GM12878 (cell line): ENCODE measurements at regions not wholly inside any gene's neighbourhood (a gene's known extent, or its start where the extent isn't known, plus 50 kb on each side); places are given as distances from the start of the nearest gene placed in this dataset.
"Not testable (repeated sequence)": the region's sequence is repeated elsewhere in the genome, so short reads cannot be mapped to it uniquely, and the experiment has no call there.

Experiments
- ATAC-seq: fragments of 200-7000 bp; cut with Tn5 transposase; 3 replicates; pipeline ENCODE4 v1.9.1; 2020; ENCODE audit warnings: mild to moderate bottlenecking, moderate library complexity
- BruUV-seq: library from RNA; stranded (reverse); fragments of 400-500 nt; replicated peaks from 2 replicates; lab custom pipeline; 2021; lab: Mats Ljungman, UMichigan
- CTCF ChIA-PET: fragments of 300-600 bp; sonication (Branson Sonifier 250); formaldehyde crosslinking; extraction: SDS; loops from one replicate; lab custom pipeline; 2021; ENCODE audit warnings: inconsistent platforms; lab: Yijun Ruan, JAX
- POLR2A ChIA-PET: fragments of 350-600 bp; formaldehyde crosslinking; extraction: SDS; loops from one replicate; lab custom pipeline; 2021; ENCODE audit warnings: inconsistent platforms; lab: Charles Lee
- RAD21 ChIA-PET: fragments of 300-600 bp; sonication (Branson Sonifier 250); formaldehyde crosslinking; loops from one replicate; lab custom pipeline; 2023; ENCODE audit warnings: antibody characterized with exemption; ENCODE audit not compliant: unreplicated experiment; lab: Charles Lee
- SMC1A ChIA-PET: fragments of 300-600 bp; sonication (Branson Sonifier 250); formaldehyde crosslinking; loops from one replicate; lab custom pipeline; 2023; ENCODE audit not compliant: unreplicated experiment, uncharacterized antibody; lab: Charles Lee
- DNase-seq: peaks from one replicate; pipeline ENCODE4 v3.0.0-alpha.2; 2011; ENCODE audit warnings: low read depth, low spot score
- FAIRE-seq: peaks from 3 replicates; lab custom pipeline; 2011; peaks lifted over from hg19 to GRCh38; lab: Jason Lieb, UNC
- H2AFZ ChIP-seq: 2 replicates; pipeline ENCODE4 v1.6.0; 2011; ENCODE audit warnings: low read depth, low read length, control low read depth; ENCODE audit not compliant: control insufficient read depth
- H3K27ac ChIP-seq: 2 replicates; pipeline ENCODE4 v1.5.1; 2011; ENCODE audit warnings: control low read depth; ENCODE audit not compliant: control insufficient read depth, insufficient read depth
- H3K27me3 ChIP-seq, 2 experiments: replicated peaks in 1 of 2; 2 replicates each; pipeline versions ENCODE4 v1.6.0 to v1.6.1; 2011; ENCODE audit warnings: low read length in 1 of 2; ENCODE audit not compliant: control insufficient read depth in 2 of 2, insufficient read depth in 2 of 2
- H3K36me3 ChIP-seq, 2 experiments: 2 replicates each; pipeline ENCODE4 v1.5.1; 2011; ENCODE audit warnings: low read length in 1 of 2; ENCODE audit not compliant: control insufficient read depth in 2 of 2, insufficient read depth in 2 of 2
- H3K4me1 ChIP-seq: 2 replicates; pipeline ENCODE4 v1.6.1; 2011; ENCODE audit warnings: mild to moderate bottlenecking, low read length, moderate library complexity, mixed read lengths; ENCODE audit not compliant: control insufficient read depth, insufficient read depth
- H3K4me2 ChIP-seq: 2 replicates; pipeline ENCODE4 v1.6.0; 2011; ENCODE audit warnings: control low read depth; ENCODE audit not compliant: control insufficient read depth, insufficient read depth
- H3K4me3 ChIP-seq: fragments of 200-600 bp; sonication (generic); 2 replicates; pipeline ENCODE4 v1.5.1; 2016
- H3K79me2 ChIP-seq: 2 replicates; pipeline ENCODE4 v1.6.0; 2011; ENCODE audit warnings: low read length; ENCODE audit not compliant: control insufficient read depth, insufficient read depth
- H3K9ac ChIP-seq: 2 replicates; pipeline ENCODE4 v1.8.0; 2011; ENCODE audit warnings: low read length, control low read depth, mixed read lengths; ENCODE audit not compliant: control insufficient read depth, insufficient read depth
- H3K9me3 ChIP-seq: replicated peaks from 3 replicates; pipeline ENCODE4 v1.5.1; 2011; ENCODE audit warnings: mild to moderate bottlenecking, low read length; ENCODE audit not compliant: control insufficient read depth, insufficient read depth
- H4K20me1 ChIP-seq: 2 replicates; pipeline ENCODE4 v1.6.0; 2011; ENCODE audit not compliant: control insufficient read depth, insufficient read depth
- CHD1 ChIP-seq: IDR thresholded peaks from 2 replicates; pipeline ENCODE4 v1.6.1; 2012; ENCODE audit warnings: low read depth, low read length, improper control_type of control experiment
- FOS ChIP-seq: IDR thresholded peaks from 3 replicates; pipeline ENCODE4 v1.6.1; 2011; ENCODE audit warnings: borderline replicate concordance; ENCODE audit not compliant: insufficient read length; ENCODE audit errors: extremely low read depth
- MXI1 ChIP-seq: fragments of 150-350 bp; IDR thresholded peaks from 2 replicates; pipeline ENCODE4 v1.6.1; 2011; ENCODE audit warnings: low read depth, mild to moderate bottlenecking, inconsistent platforms, low read length, improper control_type of control experiment
- PML ChIP-seq: IDR thresholded peaks from 2 replicates; pipeline ENCODE4 v1.6.1; 2012; ENCODE audit warnings: low read length, inconsistent platforms
- TCF12 ChIP-seq: IDR thresholded peaks from 2 replicates; pipeline ENCODE4 v1.6.1; 2011; ENCODE audit warnings: low read depth, mild to moderate bottlenecking, low read length
- WGBS: methylation state at CpG from one replicate; pipeline ENCODE4 v1.1.6; 2016; ENCODE audit warnings: low lambda C conversion rate; ENCODE audit not compliant: insufficient replicate concordance, insufficient coverage; ENCODE audit errors: missing lambda C conversion rate; 5-methylcytosine and 5-hydroxymethylcytosine counted together
- in situ Hi-C: fragments of 300-500 bp; cut with MboI; formaldehyde crosslinking; loops from 9 replicates; pipeline ENCODE4 v1.14.3; 2018; ENCODE audit warnings: mixed read lengths
- intact Hi-C: fragments of 100-400 bp; cut with micrococcal nuclease; formaldehyde crosslinking; loops from one replicate; pipeline ENCODE4 v1.14.2; 2022; ENCODE audit not compliant: unreplicated experiment

DNA sequence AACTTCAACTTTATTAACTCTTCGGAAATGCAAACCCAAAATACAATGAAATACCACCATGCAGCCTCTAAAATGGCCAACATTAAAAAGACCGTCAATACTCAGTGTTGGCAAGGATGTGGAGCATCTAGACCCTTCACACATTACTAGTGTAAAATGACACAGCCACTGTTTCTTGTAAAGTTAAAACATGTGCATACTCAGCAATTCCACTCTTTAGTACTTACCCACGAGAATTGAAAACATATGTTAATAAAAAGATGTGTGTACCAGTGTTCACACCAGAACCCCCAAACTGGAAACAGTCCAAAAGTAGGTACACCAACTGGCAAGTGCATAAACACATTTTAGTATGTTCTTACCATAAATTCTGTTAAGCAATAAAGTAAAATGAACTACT, 294.7 kb downstream of the PLK2 start (continued):
- no peak for TF ChIP-seq FOS
- TF ChIP-seq PML, result no peak
- no peak for TF ChIP-seq MXI1

DNA sequence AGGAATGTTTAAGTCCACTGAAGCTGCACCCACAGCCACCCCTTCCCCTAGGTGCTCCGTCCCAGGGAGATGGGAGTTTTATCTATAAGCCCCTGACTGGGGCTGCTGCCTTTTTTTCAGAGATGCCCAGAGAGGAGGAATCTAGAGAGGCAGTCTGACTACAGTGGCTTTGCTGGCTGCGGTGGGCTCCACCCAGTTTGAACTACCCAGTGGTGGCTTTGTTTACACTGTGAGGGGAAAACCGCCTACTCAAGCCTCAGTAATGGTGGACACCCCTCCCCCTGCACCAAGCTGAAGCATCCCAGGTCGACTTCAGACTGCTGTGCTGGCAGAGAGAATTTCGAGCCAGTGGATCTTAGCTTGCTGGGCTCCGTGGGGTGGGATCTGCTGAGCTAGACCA, 298.0 kb downstream of the PLK2 start:
- RAD21 ChIA-PET, H3K4me3 ChIP-seq, H3K79me2 ChIP-seq, H3K9me3 ChIP-seq, POLR2A ChIA-PET, H3K9ac ChIP-seq, SMC1A ChIA-PET, H3K4me1 ChIP-seq, FAIRE-seq, H2AFZ ChIP-seq, H4K20me1 ChIP-seq, H3K4me2 ChIP-seq, H3K27ac ChIP-seq, in situ Hi-C loops, H3K36me3 ChIP-seq, intact Hi-C loops, BruUV-seq, DNase-seq, CTCF ChIA-PET, H3K27me3 ChIP-seq, ATAC-seq: not testable (repeated sequence)
- WGBS, result 20% methylated on average over 6 of the region's 6 CpGs

DNA sequence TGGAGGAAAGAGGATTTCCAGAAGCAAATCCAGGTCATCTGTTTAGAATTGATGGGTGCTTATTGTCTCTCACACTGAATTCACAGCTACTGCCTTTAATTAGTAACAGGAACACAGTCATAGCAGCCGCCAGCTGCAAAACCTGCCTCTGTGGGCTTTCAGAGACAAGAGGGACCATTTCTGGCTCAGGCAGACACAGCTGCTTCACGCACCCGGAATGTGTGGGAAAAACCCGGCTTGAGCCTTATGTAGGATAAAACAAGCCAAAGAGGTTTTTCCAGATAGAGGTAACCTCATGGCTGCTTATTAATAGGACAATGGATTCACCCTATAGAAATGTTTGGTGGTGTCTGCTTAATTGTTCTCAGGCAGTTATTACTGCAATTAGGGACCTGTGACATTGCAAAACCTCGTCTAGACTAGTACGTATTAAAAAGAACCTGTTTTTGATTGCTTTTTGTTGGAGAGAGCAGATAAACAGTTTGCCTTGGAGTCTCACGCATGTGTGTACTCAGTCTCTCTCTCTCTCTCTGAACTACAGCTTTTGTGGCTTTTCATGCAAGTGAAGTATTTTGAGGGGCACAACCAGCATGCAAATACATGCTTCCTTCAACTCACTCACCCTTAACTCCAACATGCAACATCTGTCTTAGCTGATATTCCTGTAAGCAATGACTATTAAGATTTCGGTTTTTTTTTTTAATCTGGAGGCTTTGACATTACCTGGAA, 302.7 kb downstream of the PLK2 start:
- H3K9me3 ChIP-seq, result no peaks in the 10 kb centered on the region
- WGBS, result 2% methylated on average over 8 of the region's 8 CpGs
- H3K4me3 ChIP-seq, result no peak overlapping the region
- no peaks in the 10 kb centered on the region for H3K79me2 ChIP-seq
- SMC1A ChIA-PET, result no interaction called here
- ATAC-seq (peak; percentile 64), DNase-seq (no peak), FAIRE-seq (no peak)
- H2AFZ ChIP-seq, result no peak overlapping the region
- POLR2A ChIA-PET, result interaction anchor here (0.6 kb wide), 1 partner anchor 409 kb away, joined by 4 read pairs; no protein-coding TSS in a partner anchor
- no peak overlapping the region for H3K27ac ChIP-seq
- no peaks in the 10 kb centered on the region for H3K4me1 ChIP-seq
- H3K27me3 ChIP-seq, result no peaks in the 10 kb centered on the region
- no peaks in the 10 kb centered on the region for H3K36me3 ChIP-seq
- no peak overlapping the region for H3K9ac ChIP-seq
- CTCF ChIA-PET, result no interaction called here
- no peaks in the 10 kb centered on the region for H4K20me1 ChIP-seq
- TF ChIP-seq TCF12 (0 out of 2 replicates have a peak, but pooled peaks have one; percentile 23), CHD1 (no peak)
- no peak overlapping the region for H3K4me2 ChIP-seq
- intact Hi-C loops (no loop called here), in situ Hi-C loops (no loop called here)
- RAD21 ChIA-PET, result interaction anchor here (0.5 kb wide), 1 partner anchor 103 kb away, joined by 3 read pairs; no protein-coding TSS in a partner anchor
- no TSS peak for BruUV-seq
